ENCODE measurements at regions not wholly inside any gene's neighbourhood (a gene's known extent, or its start where the extent isn't known, plus 50 kb on each side); places are given as distances from the start of the nearest gene placed in this dataset.

DNA sequence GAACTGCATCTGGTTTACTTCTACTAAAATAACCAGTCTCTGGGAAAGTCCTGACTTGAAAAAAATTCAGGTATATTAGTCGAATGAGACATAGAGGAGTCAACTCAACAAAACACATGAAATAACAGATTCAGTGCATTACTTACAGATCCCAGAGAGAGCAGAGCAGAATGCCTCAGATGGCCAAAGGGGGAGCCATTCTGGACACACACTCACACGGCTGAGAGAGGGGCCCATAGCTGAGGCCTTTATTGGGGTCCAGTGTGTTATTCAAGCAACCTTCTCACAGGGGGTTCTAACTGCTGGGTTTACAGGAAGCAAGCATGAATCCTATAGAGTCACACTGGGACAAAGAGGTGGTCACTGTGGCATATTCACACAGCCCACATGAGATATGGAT, 135.1 kb upstream of the SNRPN start:
- ChIA-PET CTCF (no interaction called here), POLR2A (ENCODE audit: low non-redundant PET) (interaction anchor here (0.8 kb wide), 1 partner anchor 15 kb away, joined by 7 read pairs; no protein-coding TSS in a partner anchor)
- TF ChIP-seq, protein P1, sequence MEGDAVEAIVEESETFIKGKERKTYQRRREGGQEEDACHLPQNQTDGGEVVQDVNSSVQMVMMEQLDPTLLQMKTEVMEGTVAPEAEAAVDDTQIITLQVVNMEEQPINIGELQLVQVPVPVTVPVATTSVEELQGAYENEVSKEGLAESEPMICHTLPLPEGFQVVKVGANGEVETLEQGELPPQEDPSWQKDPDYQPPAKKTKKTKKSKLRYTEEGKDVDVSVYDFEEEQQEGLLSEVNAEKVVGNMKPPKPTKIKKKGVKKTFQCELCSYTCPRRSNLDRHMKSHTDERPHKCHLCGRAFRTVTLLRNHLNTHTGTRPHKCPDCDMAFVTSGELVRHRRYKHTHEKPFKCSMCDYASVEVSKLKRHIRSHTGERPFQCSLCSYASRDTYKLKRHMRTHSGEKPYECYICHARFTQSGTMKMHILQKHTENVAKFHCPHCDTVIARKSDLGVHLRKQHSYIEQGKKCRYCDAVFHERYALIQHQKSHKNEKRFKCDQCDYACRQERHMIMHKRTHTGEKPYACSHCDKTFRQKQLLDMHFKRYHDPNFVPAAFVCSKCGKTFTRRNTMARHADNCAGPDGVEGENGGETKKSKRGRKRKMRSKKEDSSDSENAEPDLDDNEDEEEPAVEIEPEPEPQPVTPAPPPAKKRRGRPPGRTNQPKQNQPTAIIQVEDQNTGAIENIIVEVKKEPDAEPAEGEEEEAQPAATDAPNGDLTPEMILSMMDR (conservative IDR thresholded peaks at IDR 0.05; ENCODE audit: low read depth) = no peak
- no peak overlapping the region for H3K27ac ChIP-seq
- no peak for DNase-seq (ENCODE audit: low spot score)

DNA sequence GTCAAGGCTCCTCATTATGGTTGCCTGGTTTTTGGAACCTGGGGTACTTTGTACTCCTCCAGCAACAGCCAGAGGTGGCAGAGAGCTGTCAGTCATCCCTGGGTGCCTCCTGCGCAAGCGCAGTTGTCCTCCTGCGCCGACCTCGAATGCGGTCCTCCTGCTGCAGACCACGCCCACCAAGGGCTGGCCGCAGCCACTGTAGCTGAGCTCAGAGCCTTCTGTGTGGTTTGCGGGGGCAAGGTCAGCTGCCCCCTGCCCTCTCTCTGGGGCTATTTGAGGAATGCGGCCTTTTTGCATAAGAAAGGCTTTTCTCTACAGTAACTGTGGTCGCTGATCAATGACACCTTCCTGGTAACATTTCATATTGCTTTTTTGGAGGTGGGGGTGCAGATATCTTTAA, 131.3 kb upstream of the SNRPN start:
- TF ChIP-seq, protein P1 (conservative IDR thresholded peaks at IDR 0.05; ENCODE audit: low read depth) = no peak
- POLR2A ChIA-PET (ENCODE audit: low non-redundant PET) = no interaction called here
- no peak overlapping the region for H3K27ac ChIP-seq
- DNase-seq (ENCODE audit: low spot score) = no peak
- CTCF ChIA-PET = no interaction called here

DNA sequence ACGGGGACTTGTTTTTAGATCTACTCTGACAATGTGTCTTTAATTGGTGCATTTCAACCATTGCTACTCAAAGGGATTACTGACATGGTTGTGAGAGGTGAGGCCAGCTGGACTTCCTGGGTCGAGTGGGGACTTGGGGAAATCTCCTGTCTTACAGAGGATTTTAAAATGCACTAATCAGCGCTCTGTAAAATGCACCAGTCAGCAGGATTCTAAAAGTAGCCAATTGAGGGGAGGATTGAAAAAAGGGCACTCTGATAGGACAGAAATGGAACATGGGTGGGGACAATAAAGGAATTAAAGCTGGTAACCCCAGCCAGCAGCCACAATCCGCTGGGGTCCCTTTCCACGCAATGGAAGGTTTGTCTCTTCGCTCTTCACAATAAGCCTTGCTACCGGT, 122.5 kb upstream of the SNRPN start:
- ChIA-PET POLR2A (ENCODE audit: low non-redundant PET) (no interaction called here), CTCF (no interaction called here)
- TF ChIP-seq, protein P1 (conservative IDR thresholded peaks at IDR 0.05; ENCODE audit: low read depth) = no peak
- H3K27ac ChIP-seq = no peak overlapping the region
- no peak for DNase-seq (ENCODE audit: low spot score)

DNA sequence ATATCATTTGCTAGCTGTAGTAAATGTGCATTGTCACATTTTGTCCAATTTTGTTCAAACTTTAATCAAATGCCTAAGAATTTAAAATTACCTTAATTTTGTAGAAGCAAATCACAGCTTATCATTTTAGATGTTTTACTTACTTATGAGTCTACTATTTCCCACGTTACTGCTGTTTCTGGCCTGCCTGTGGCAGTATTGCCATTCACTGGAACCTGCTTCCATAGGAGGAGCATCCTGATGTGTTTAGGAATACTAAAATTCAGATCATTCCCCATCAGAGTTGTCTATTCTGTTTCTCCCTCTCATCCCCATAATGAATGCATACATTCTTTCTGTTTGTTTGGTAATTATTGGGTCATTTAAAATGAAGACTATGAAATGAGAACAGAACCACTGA, 119.5 kb upstream of the SNRPN start:
- no peak for DNase-seq (ENCODE audit: low spot score)
- POLR2A ChIA-PET (ENCODE audit: low non-redundant PET) = no interaction called here
- CTCF ChIA-PET = interaction anchor here (0.9 kb wide), 1 partner anchor 109 kb away, joined by 3 read pairs; no protein-coding TSS in a partner anchor
- H3K27ac ChIP-seq = no peak overlapping the region
- TF ChIP-seq, protein P1 (conservative IDR thresholded peaks at IDR 0.05; ENCODE audit: low read depth) = no peak

DNA sequence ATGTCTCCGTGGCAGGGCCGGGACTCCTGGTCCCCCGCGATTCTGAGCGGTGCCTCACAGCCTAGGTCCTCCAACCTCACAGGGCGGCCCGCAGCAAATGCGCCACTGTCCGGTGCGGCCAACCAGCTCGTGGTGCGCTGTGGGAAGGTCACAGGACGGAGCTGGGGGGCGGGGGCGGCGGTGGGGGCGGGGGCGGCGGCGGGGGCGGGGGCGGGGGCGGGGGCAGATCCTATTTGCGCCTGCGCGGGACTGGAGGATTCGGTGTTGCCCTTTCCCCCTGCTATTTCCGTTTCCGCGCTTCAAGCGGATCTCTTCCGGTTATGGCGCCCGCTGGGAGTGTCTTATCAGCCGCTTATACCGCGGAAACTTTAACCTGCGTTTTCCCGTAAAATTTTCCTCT, 106.7 kb upstream of the SNRPN start:
- no peak for DNase-seq (ENCODE audit: low spot score)
- POLR2A ChIA-PET (ENCODE audit: low non-redundant PET) = no interaction called here
- no peak overlapping the region for H3K27ac ChIP-seq
- CTCF ChIA-PET = no interaction called here
- TF ChIP-seq, protein P1 (conservative IDR thresholded peaks at IDR 0.05; ENCODE audit: low read depth) = no peak

DNA sequence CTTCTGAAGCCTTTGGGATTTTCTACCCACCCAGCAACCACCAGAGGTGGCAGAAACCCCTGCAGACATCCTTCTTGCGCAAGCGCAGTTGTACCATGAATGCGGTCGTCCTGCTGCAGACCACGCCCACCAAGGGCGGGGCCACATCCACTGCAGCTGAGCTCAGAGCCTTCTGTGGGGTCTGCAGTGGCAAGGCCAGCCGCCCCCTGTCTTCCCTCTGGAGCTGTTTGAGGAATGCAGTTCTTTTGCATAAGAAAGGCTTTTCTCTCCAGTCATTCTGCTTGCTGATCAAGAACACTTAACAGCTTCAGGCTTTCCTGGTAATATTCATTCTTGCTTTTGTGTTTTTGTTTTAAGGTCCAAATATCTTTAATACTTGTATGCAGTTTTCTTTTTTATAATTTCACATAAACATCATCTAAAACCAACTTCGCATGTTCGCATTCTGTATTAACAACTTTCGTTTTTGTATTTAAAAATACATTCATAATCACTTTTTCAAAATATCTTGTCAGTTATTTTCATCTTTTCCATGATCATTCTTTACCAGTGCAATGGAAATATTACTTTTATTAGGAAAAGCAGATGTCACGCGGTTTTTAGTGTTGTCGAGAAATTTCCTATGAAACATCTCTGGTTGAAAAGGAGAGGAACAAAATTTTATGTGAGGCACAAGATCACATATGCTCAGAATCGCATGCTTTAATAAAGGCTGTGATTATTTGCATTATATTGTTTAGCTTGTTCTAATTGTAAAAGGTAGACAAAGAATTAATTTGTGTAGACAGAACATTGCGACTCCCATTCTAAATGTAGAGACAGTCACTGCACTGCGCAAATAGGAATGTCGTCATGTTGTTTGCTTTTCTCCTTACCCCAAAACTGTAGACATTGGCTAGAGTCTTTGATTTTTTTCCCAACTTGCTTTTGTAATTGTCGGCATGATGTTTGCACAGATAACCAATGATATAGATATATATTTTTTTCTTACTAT, 98.1 kb upstream of the SNRPN start:
- CTCF ChIA-PET = interaction anchor here (0.6 kb wide), 1 partner anchor 939 kb away, joined by 4 read pairs; no protein-coding TSS in a partner anchor
- POLR2A ChIA-PET (ENCODE audit: low non-redundant PET) = no interaction called here
- no peak for DNase-seq (ENCODE audit: low spot score)

More for the DNA sequence above, 98.1 kb upstream of the SNRPN start:
- TF ChIP-seq, protein P1 (conservative IDR thresholded peaks at IDR 0.05; ENCODE audit: low read depth) = no peak
- H3K27ac ChIP-seq = no peak overlapping the region

Data from RWPE1 (cell line).